CD4-positive, alpha-beta memory T cell (primary cell): ENCODE measurements at regions not wholly inside any gene's neighbourhood (a gene's known extent, or its start where the extent isn't known, plus 50 kb on each side); places are given as distances from the start of the nearest gene placed in this dataset.

Experiments used
- CTCF ChIA-PET: fragments of 350-600 bp; sonication (Branson Sonifier 250); formaldehyde crosslinking; loops from one replicate; lab custom pipeline; 2021; ENCODE audit warnings: inconsistent platforms; ENCODE audit not compliant: partially characterized antibody; lab: Charles Lee
- POLR2A ChIA-PET: fragments of 350-600 bp; sonication (Branson Sonifier 250); formaldehyde crosslinking; loops from one replicate; lab custom pipeline; 2021; ENCODE audit not compliant: partially characterized antibody; lab: Charles Lee
- DNase-seq, 5 donors: peaks; one replicate each; pipeline versions ENCODE4 v3.0.0 to v3.0.0-alpha.2; 2020 to 2022; ENCODE audit warnings: mixed read lengths in 1 of 5
- H3K27ac ChIP-seq: one replicate; pipeline ENCODE4 v1.7.0; 2013; ENCODE audit warnings: low read depth, low read length
- H3K27me3 ChIP-seq: 2 replicates; pipeline ENCODE4 v1.7.0; 2013; ENCODE audit warnings: mild to moderate bottlenecking, low read length, moderate library complexity; ENCODE audit not compliant: insufficient read depth
- H3K36me3 ChIP-seq: 2 replicates; pipeline ENCODE4 v1.7.0; 2013; ENCODE audit warnings: mild to moderate bottlenecking, low read length, moderate library complexity; ENCODE audit not compliant: insufficient read depth
- H3K4me1 ChIP-seq: 2 replicates; pipeline ENCODE4 v1.7.0; 2013; ENCODE audit warnings: mild to moderate bottlenecking, low read length, moderate library complexity; ENCODE audit not compliant: insufficient read depth
- H3K4me3 ChIP-seq, 2 donors: one replicate each; pipeline ENCODE4 v1.7.0; 2013; ENCODE audit warnings: low read length in 2 of 2, mild to moderate bottlenecking in 1 of 2
- H3K9me3 ChIP-seq, 2 donors: one replicate each; pipeline ENCODE4 v1.7.0; 2013; ENCODE audit warnings: low read length in 2 of 2, control low read depth in 1 of 2; ENCODE audit not compliant: control insufficient read depth in 1 of 2
- H3K27ac Mint-ChIP-seq, 7 donors: one replicate each; pipeline ENCODE4 v1.8.0; 2020 to 2021; ENCODE audit warnings: mixed read lengths in 7 of 7, mild to moderate bottlenecking in 6 of 7, inconsistent platforms in 3 of 7, moderate library complexity in 3 of 7
- H3K27me3 Mint-ChIP-seq, 2 donors: one replicate each; pipeline ENCODE4 v1.8.0; 2020 to 2021; ENCODE audit warnings: mixed read lengths in 2 of 2
- H3K36me3 Mint-ChIP-seq, 2 donors: one replicate each; pipeline ENCODE4 v1.8.0; 2020 to 2021; ENCODE audit warnings: mixed read lengths in 2 of 2, inconsistent platforms in 1 of 2, mild to moderate bottlenecking in 1 of 2
- H3K4me1 Mint-ChIP-seq, 4 donors: one replicate each; pipeline ENCODE4 v1.8.0; 2020 to 2021; ENCODE audit warnings: mixed read lengths in 4 of 4, mild to moderate bottlenecking in 1 of 4
- H3K4me3 Mint-ChIP-seq, 8 donors: one replicate each; pipeline ENCODE4 v1.8.0; 2020 to 2021; ENCODE audit warnings: mixed read lengths in 8 of 8, mild to moderate bottlenecking in 7 of 8, moderate library complexity in 6 of 8, inconsistent platforms in 3 of 8
- H3K9me3 Mint-ChIP-seq, 8 donors: one replicate each; pipeline ENCODE4 v1.8.0; 2020 to 2021; ENCODE audit warnings: mixed read lengths in 8 of 8, mild to moderate bottlenecking in 5 of 8, inconsistent platforms in 3 of 8, moderate library complexity in 1 of 8
- intact Hi-C: fragments of 100-400 bp; cut with micrococcal nuclease; formaldehyde crosslinking; loops from one replicate; pipeline ENCODE4 v1.15.1; 2023

GRCh38 chr5:117999939-118000549 lies 988.3 kb downstream of the DTWD2 start:
- H3K27me3 Mint-ChIP-seq = no peaks in the 10 kb centered on the region
- Histone ChIP-seq H3K27ac (no peak overlapping the region), H3K36me3 (no peaks in the 10 kb centered on the region), H3K27me3 (no peaks in the 10 kb centered on the region), H3K4me3 (no peak overlapping the region), H3K9me3 (no peaks in the 10 kb centered on the region), H3K4me1 (no peaks in the 10 kb centered on the region)
- no peaks in the 10 kb centered on the region for H3K4me1 Mint-ChIP-seq
- CTCF ChIA-PET = no interaction called here
- no peak overlapping the region for H3K27ac Mint-ChIP-seq
- DNase-seq = no peak
- intact Hi-C loops = no loop called here
- no peak overlapping the region for H3K4me3 Mint-ChIP-seq
- H3K36me3 Mint-ChIP-seq = no peaks in the 10 kb centered on the region
- H3K9me3 Mint-ChIP-seq = peaks cover 0 to 9% (median 4%) of the 10 kb centered on the region in 8 donors
- POLR2A ChIA-PET = no interaction called here

- intact Hi-C loops = no loop called here
- no peak for DNase-seq
- Histone ChIP-seq H3K4me3 (no peak overlapping the region), H3K27ac (no peak overlapping the region), H3K9me3 (no peaks in the 10 kb centered on the region), H3K36me3 (no peaks in the 10 kb centered on the region), H3K27me3 (no peaks in the 10 kb centered on the region), H3K4me1 (no peaks in the 10 kb centered on the region)
- H3K4me1 Mint-ChIP-seq = no peaks in the 10 kb centered on the region
- H3K9me3 Mint-ChIP-seq = peaks cover 0 to 9% (median 2%) of the 10 kb centered on the region in 8 donors
- CTCF ChIA-PET = no interaction called here
- H3K36me3 Mint-ChIP-seq = no peaks in the 10 kb centered on the region
- H3K4me3 Mint-ChIP-seq = no peak overlapping the region
- POLR2A ChIA-PET = no interaction called here
- H3K27ac Mint-ChIP-seq = no peak overlapping the region
- no peaks in the 10 kb centered on the region for H3K27me3 Mint-ChIP-seq
Measured at GRCh38 chr5:117982691-117983090, 1005.7 kb downstream of the DTWD2 start.

- ChIA-PET POLR2A (no interaction called here), CTCF (no interaction called here)
- no peak overlapping the region for H3K4me3 Mint-ChIP-seq
- H3K36me3 ChIP-seq = no peaks in the 10 kb centered on the region
- H3K4me1 ChIP-seq = no peaks in the 10 kb centered on the region
- intact Hi-C loops = no loop called here
- H3K4me3 ChIP-seq = no peak overlapping the region
- no peaks in the 10 kb centered on the region for H3K4me1 Mint-ChIP-seq
- no peak overlapping the region for H3K27ac Mint-ChIP-seq
- H3K27me3 ChIP-seq = no peaks in the 10 kb centered on the region
- H3K9me3 ChIP-seq = no peaks in the 10 kb centered on the region
- H3K27ac ChIP-seq = no peak overlapping the region
- peaks cover 0 to 21% (median 4%) of the 10 kb centered on the region in 8 donors for H3K9me3 Mint-ChIP-seq
- no peaks in the 10 kb centered on the region for H3K27me3 Mint-ChIP-seq
- no peak for DNase-seq
- no peaks in the 10 kb centered on the region for H3K36me3 Mint-ChIP-seq
Measured at GRCh38 chr5:117973785-117974184, 1014.6 kb downstream of the DTWD2 start.

GRCh38 chr5:117955831-117956230 lies 1032.5 kb downstream of the DTWD2 start:
- H3K9me3 Mint-ChIP-seq = peaks cover 0 to 21% (median 7%) of the 10 kb centered on the region in 8 donors
- Histone ChIP-seq H3K36me3 (no peaks in the 10 kb centered on the region), H3K27ac (no peak overlapping the region), H3K27me3 (no peaks in the 10 kb centered on the region), H3K4me3 (no peak overlapping the region), H3K9me3 (no peaks in the 10 kb centered on the region), H3K4me1 (no peaks in the 10 kb centered on the region)
- ChIA-PET CTCF (no interaction called here), POLR2A (no interaction called here)
- DNase-seq = no peak
- no peaks in the 10 kb centered on the region for H3K36me3 Mint-ChIP-seq
- intact Hi-C loops = no loop called here
- no peak overlapping the region for H3K4me3 Mint-ChIP-seq
- no peaks in the 10 kb centered on the region for H3K4me1 Mint-ChIP-seq
- no peak overlapping the region for H3K27ac Mint-ChIP-seq
- no peaks in the 10 kb centered on the region for H3K27me3 Mint-ChIP-seq

GRCh38 chr5:117954331-117954730 lies 1034.0 kb downstream of the DTWD2 start:
- H3K4me1 ChIP-seq = no peaks in the 10 kb centered on the region
- Mint-ChIP-seq H3K9me3 (peaks cover 0 to 21% (median 7%) of the 10 kb centered on the region in 8 donors), H3K27me3 (no peaks in the 10 kb centered on the region), H3K4me1 (no peaks in the 10 kb centered on the region), H3K27ac (no peak overlapping the region), H3K36me3 (no peaks in the 10 kb centered on the region), H3K4me3 (no peak overlapping the region)
- POLR2A ChIA-PET = no interaction called here
- CTCF ChIA-PET = no interaction called here
- H3K36me3 ChIP-seq = no peaks in the 10 kb centered on the region
- no peaks in the 10 kb centered on the region for H3K9me3 ChIP-seq
- no peak for DNase-seq
- H3K27ac ChIP-seq = no peak overlapping the region
- intact Hi-C loops = no loop called here
- no peak overlapping the region for H3K4me3 ChIP-seq
- H3K27me3 ChIP-seq = no peaks in the 10 kb centered on the region

- DNase-seq = no peak
- H3K4me3 ChIP-seq = no peak overlapping the region
- H3K36me3 Mint-ChIP-seq = no peaks in the 10 kb centered on the region
- ChIA-PET CTCF (no interaction called here), POLR2A (no interaction called here)
- no peaks in the 10 kb centered on the region for H3K9me3 ChIP-seq
- intact Hi-C loops = no loop called here
- no peaks in the 10 kb centered on the region for H3K27me3 Mint-ChIP-seq
- no peaks in the 10 kb centered on the region for H3K36me3 ChIP-seq
- H3K27ac ChIP-seq = no peak overlapping the region
- H3K4me3 Mint-ChIP-seq = no peak overlapping the region
- no peaks in the 10 kb centered on the region for H3K4me1 Mint-ChIP-seq
- peaks cover 0 to 26% (median 7%) of the 10 kb centered on the region in 8 donors for H3K9me3 Mint-ChIP-seq
- no peaks in the 10 kb centered on the region for H3K27me3 ChIP-seq
- no peak overlapping the region for H3K27ac Mint-ChIP-seq
- no peaks in the 10 kb centered on the region for H3K4me1 ChIP-seq
Measured at GRCh38 chr5:117953272-117953671, 1035.1 kb downstream of the DTWD2 start.

GRCh38 chr5:117947836-117948235 lies 1040.5 kb downstream of the DTWD2 start:
- no peak overlapping the region for H3K27ac ChIP-seq
- no peak for DNase-seq
- no peaks in the 10 kb centered on the region for H3K27me3 ChIP-seq
- no peaks in the 10 kb centered on the region for H3K9me3 ChIP-seq
- Mint-ChIP-seq H3K9me3 (peaks cover 4 to 11% (median 7%) of the 10 kb centered on the region in 8 donors), H3K4me3 (no peak overlapping the region), H3K4me1 (no peaks in the 10 kb centered on the region), H3K27me3 (no peaks in the 10 kb centered on the region), H3K27ac (no peak overlapping the region), H3K36me3 (no peaks in the 10 kb centered on the region)
- no peak overlapping the region for H3K4me3 ChIP-seq
- H3K4me1 ChIP-seq = no peaks in the 10 kb centered on the region
- H3K36me3 ChIP-seq = no peaks in the 10 kb centered on the region
- intact Hi-C loops = no loop called here
- ChIA-PET CTCF (no interaction called here), POLR2A (no interaction called here)

GRCh38 chr5:117947121-117947520 lies 1041.2 kb downstream of the DTWD2 start:
- POLR2A ChIA-PET = no interaction called here
- Histone ChIP-seq H3K4me3 (no peak overlapping the region), H3K27ac (no peak overlapping the region), H3K9me3 (no peaks in the 10 kb centered on the region), H3K4me1 (no peaks in the 10 kb centered on the region), H3K27me3 (no peaks in the 10 kb centered on the region), H3K36me3 (no peaks in the 10 kb centered on the region)
- Mint-ChIP-seq H3K9me3 (peaks cover 4 to 10% (median 6%) of the 10 kb centered on the region in 8 donors), H3K4me1 (no peaks in the 10 kb centered on the region), H3K4me3 (no peak overlapping the region), H3K27me3 (no peaks in the 10 kb centered on the region), H3K27ac (no peak overlapping the region), H3K36me3 (no peaks in the 10 kb centered on the region)
- intact Hi-C loops = no loop called here
- CTCF ChIA-PET = no interaction called here
- no peak for DNase-seq
